Stimulated activated CD8-positive, alpha-beta memory T cell treated with anti-CD3 and anti-CD28 coated beads, Interleukin-7, amount 100 ng/mL, for 48 hours (primary cell): ENCODE measurements at regions not wholly inside any gene's neighbourhood (a gene's known extent, or its start where the extent isn't known, plus 50 kb on each side); places are given as distances from the start of the nearest gene placed in this dataset.
"Not testable (repeated sequence)": the region's sequence is repeated elsewhere in the genome, so short reads cannot be mapped to it uniquely, and the experiment has no call there.

Experiments
- DNase-seq, 2 donors: peaks; one replicate each; pipeline ENCODE4 v3.0.0-alpha.2; 2020; ENCODE audit warnings: low read depth in 1 of 2; ENCODE audit errors: extremely low read depth in 1 of 2

DNA sequence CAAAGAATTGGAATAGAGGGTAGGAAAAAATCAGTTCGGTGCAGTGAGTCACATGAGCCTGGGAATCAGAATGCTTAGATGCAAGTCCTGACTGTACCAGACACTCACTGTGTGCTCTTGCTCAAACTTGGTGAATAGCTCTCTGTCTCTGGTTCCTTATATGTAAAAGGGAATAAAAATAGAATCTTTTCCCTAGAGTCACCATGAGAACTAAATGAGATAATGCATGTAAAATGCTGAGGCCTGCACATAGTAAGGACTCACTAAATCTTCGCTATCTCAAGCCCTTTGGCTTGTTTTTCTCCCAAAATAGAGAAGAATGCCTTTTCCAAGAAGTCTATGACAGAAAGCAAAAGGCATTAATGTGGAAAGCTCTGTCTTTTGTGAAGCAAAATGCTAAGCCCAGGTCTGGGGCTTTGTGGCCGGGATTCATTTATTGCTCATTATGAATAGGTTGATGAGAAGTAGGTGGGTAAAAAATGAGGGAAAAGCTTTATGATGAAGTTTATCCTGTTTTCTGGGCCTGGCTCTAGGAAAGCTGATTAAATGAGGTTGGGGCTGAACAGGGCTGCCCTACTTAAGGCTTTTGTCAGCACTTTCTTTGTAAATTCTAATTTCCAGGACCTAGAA is 483.3 kb downstream of the DMAC1 start:
- DNase-seq: no peak

DNA sequence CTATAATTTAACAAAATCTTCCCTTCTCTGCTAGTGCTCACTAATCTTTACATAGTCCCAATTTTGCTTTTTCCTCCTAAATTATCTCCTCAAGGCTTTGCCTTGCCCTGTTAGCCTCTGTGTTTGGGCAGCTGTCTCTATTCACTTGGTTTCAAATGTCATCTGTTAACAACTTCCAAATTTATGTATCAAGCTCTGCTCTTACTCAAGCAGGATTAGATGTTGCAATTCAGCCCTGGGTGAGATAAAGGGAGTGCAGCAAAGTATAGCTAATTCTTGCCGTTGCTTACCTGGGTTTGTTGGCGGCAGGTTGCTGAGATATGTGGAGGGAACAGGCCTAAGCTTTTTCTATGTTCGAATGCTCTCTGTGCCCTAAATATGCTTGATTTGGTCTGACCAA is 483.8 kb downstream of the DMAC1 start:
- no peak for DNase-seq

DNA sequence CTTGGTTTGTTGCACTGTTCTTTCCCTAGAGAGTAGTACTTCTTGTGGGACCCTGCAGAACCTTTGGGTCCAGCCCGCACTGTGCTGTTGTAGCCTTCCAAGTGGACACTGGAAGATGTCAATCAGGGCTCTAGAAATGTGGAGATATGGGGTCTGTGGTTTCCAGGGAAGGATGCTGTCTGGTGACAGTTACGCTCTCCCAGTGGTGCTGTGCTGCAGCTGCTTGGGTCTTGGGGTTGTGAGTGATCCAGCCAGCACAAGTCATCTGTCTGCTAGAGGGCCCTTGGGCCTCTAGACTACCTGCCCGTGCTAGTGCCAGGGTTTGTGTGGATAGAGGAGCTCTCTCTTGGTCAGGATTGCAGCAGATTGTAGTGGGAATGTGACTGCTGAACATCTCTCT is 484.5 kb downstream of the DMAC1 start:
- no peak for DNase-seq

DNA sequence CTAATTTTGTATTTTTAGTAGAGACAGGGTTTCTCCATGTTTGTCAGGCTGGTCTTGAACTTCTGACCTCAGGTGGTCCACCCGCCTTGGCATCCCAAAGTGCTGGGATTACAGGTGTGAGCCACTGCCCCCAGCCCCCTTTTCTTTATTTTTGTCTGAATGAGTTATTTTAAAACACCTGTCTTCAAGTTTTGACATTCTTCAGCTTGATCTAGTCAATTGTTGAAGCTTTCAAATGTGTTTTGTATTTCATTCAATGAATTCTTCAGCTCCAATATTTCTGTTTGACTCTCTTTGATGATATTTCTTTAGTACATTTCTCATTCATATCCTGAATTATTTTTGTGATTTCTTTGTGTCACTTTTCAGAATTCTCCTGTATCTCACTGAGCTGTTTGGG is 486.2 kb downstream of the DMAC1 start:
- DNase-seq: no peak

DNA sequence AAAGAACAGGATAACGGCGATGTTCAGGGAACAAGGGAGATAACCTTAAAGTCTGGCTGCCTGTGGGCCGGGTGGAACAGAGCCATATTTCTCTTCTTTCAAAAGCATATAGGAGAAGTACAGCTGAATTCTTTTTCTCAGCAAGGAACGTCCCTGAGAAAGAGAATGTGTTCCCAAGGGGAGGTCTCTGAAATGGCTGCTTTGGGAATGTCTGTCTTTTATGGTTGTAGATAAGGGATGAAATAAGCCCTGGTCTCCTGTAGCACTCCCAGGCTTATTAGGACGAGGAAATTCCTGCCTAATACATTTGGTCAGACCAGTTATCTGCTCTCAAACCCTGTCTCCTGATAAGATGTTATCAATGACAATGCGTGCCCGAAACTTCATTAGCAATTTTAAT is 490.5 kb downstream of the DMAC1 start:
- DNase-seq: not testable (repeated sequence)

DNA sequence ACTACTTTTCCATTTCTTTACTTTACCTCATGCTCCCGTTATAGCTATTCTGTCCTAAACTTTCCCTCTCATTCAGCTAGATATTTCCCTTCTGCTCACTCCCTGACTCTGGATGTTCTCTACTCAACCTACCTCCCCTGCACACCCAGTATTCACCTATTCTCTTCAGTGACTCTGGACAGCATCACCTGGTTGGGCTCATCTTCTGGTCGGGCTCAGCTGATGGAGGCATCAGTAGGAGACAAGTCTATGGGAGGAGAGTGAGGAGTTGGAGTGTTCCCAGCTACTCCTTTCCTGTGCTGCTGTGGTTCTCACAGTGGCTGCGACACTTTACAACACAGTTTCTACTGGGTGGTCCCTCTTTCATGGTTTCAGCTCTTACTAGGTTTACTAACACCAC is 493.9 kb downstream of the DMAC1 start:
- DNase-seq: no peak

DNA sequence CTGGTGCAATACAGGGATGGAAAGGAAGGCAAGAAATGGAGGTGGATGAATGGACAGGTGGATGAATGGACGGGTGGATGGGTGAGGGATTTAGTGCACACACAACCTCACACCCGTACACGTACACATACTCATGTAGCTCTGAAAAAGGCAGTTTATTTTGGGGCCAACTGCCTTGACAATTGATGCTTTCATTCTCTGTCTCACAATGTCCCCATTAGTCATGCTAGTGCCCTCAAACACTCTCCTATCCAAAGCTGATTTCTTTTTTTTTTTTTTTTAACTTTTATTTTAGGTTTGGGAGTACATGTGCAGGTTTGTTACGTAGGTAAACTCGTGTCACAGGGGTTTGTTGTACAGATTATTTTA is 495.0 kb downstream of the DMAC1 start:
- no peak for DNase-seq

DNA sequence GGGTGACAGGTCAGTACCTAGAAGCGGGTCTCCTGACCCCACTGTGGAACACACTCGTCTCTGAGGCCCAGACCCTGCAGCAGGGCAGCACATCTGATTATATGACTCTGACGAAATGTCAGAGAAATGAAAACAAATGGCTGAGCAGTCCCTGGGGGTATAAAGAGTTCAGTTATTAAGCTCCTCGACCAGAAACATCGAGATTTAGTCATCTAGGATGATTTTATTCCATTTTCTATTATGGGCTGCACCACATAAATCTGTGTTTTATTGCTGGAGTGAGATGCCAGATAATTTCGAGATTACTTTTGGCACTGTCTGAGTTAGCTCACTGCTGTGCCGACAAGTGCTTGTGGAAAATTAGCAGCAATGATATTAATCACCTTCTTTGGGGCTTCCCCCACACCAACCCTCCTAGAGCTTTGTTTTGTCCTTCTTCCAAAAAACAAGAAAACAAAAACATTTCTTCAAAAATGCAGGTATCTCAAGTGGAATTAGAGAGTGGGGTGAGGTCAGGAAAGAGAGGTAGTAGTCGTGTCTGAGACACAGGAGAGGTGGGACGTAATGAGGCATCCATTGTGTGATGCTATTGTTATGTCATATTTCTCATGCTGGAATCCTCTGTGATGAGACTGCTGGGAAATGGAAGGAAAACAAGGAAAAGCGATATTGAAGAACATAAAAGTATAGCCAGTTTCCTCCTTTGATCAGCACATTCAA is 495.5 kb downstream of the DMAC1 start:
- DNase-seq: no peak

DNA sequence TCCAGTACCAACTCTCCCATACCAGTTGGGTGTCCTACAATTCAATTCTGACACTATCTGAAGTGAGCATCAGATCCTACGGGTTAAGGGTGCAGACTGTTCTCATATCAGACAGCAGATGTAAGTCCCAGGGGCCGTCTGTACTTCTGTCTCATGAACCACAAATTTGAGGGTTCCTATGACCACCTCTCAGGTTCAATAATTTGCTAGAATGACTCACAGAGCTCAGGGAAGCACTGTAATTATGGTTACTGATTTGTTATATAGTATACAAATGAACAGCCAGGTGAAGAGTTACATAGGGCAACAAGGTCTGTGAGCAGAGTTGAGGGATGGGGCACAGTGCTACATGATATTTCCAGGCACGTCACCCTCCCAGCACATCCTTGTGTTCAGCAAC is 499.1 kb downstream of the DMAC1 start:
- no peak for DNase-seq

DNA sequence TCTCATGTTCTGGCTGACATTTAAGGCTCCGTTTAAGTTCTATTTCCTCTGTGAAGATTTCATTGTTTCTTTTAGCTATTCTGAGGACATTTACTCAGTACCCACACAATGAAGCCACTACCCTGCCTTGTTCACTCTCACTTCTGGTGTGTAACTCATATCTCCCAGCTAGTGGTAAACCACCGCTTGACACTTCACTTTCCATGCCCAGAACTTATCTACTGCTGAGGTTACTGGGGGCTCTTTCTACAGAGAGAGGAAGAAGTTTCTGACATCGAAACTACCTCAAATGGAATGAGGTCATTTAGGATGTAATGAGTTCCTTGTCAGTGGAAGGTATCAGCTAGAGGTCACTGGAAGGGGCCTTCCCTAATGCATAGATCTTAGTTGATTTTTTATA is 501.5 kb downstream of the DMAC1 start:
- peak; percentile 31 to 55 for DNase-seq

DNA sequence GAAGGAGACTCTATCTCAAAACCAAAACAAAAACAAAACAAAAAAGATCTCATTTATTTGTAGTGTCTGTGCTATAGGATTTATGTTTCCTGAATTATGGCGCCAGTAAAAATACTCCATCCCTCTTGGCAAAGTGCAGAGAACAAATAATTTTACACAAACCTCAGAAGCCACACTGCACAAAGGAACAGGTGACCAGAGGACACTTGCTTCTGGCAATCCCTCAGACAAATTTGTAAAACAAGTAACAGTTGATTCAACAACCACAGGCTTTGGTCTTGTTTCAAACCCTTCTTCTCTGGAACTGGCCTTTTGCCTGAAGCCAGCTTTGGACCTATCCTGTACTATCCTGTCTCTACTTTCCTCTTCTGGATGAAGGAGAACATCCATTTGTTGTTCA is 502.1 kb downstream of the DMAC1 start:
- DNase-seq: no peak

DNA sequence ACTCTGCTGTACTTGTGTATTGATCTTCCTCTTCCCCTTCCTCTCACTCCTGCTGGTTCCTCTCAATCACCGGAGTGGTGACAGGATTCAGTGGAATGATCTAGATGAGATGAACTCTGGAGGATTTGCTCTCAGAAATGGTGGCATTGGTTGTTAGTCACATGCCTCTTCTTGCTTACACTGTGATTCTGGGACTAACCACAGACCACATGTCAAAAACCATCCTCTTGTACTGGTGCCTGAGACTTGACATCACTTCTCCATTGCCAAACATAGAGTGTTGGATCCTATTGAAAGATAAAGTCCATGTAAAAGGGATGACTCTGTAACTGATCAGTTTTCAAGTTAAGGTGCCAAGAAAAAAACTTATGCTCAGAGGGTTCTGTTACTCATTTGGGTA is 506.5 kb downstream of the DMAC1 start:
- DNase-seq: no peak

DNA sequence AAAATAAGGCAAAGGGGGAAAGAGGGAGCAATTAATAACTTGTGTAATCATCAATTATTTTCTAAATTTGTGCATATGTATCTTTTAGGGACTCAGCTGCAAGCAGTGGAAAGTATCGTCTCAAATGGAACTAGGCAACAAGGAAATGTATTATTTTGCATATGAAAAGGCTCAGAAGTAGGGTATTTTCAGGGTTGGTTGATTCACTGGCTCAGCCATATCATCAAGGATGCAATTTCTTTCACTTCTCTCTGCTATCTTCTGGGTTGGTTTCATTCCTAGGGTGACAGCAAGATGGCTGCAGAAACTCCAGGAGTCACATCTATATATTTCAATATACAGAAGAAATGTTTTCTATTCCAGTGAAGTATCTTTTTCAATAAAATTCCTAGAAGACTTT is 509.8 kb downstream of the DMAC1 start:
- no peak for DNase-seq

DNA sequence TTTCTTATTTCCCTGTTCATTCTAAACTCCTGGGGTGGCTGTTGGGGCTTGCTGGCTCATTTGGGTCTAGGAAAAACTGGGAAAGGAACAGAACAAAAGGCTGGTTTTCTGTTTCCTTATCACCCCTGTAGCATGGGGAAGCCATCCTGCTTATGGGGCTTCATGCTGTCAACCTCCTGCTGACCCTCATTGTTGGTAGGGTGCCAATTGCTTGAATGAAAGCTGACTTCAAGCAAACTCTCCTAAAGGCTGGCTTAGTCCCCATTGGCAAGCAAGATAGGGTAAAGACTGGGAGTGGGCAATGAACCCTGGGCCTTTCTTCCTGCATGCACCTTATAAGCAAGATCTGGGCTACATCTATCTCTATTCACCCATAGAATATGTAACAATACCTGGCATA is 511.6 kb downstream of the DMAC1 start:
- DNase-seq: no peak

DNA sequence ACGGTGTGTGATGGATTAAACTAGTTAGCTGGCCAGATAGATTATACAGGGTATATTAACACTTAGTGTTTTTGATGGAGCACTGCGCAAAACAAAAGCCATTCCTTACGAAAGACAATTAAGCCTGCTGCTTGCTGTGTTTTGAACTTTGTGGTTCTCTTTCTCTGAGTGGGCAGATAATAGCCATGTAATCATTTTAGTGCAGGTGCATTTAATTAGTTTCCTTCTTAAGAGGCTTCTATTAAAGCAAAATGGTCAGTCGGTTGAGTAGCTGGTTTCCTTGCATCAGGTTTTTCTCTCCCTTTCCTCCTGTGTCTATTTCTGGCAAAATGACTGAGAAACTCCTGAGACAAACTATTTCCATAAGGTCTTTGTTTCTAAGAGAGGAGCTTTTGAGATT is 512.5 kb downstream of the DMAC1 start:
- no peak for DNase-seq

DNA sequence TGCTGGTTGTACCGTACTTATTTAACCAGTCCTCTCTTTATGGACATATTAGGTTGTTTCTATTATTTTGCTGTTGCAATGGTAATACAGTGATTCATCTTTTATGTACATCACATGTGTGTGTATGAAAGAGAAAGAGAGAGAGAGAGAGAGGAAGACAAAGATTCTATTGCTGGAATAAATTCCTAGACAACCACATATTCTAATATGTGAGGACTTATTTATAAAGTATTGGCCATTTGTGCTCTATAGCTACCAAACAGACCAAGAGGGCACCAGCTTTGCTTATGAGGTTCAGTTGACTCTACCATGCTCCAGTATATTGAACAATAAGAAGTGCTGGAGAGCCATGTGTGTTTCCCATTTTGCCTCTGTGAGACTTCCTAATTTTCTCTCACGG is 513.5 kb downstream of the DMAC1 start:
- no peak for DNase-seq

DNA sequence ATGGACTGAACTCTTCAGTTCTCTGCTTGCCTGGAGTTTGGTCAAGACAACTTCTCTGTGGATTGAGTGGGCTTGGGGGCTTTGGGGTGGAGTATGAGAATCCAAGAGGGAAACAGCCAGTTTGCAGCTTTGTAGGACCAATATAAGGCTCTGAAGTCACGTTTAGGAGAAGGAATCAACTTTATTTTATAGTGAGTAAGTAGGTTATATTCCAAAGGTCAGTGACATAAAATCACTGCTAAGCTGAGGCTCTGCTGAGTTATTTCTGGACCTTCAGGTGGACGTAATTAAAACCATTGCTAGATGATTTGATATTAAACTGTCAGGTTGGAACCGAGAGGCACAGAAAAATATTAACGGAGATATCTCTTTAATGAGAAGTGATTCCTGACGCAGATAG is 514.4 kb downstream of the DMAC1 start:
- DNase-seq: no peak

DNA sequence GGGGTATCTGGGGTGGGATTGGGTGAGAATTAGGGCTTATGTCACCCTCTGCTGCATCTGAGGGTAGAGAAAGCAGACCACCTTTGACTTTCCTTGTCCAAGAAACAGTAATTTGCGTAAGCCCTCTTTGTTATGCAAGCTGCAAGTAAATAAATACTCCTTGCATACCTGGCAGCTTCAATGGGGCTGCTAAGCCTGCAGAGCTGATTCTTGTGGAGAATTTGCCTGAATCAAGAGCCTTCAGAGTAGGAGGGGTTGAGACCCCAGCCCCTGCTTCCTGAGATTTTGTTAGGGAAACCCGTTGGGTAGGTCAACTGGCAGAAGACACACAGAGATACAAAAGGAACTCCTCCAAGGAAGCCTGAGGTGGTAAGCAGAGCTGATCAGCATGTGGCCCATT is 515.1 kb downstream of the DMAC1 start:
- no peak for DNase-seq

DNA sequence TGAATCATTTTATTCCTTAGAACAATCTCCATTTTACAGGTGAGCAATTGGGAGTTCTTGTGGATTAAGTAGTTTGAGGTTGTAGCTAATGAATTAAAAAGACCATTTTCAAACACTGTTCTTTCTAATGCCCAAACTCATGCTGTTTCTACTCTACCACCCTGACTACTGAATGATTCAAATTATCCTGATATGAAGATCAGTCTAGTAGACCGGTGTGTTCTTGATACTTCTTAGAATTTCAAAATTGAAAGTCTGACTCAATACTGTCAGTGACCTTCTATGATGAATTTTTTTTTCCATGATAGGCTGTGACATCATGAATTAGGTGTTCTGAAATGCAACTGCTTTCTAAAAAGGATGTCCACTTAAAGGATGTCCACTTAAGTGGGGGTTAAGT is 515.5 kb downstream of the DMAC1 start:
- no peak for DNase-seq

DNA sequence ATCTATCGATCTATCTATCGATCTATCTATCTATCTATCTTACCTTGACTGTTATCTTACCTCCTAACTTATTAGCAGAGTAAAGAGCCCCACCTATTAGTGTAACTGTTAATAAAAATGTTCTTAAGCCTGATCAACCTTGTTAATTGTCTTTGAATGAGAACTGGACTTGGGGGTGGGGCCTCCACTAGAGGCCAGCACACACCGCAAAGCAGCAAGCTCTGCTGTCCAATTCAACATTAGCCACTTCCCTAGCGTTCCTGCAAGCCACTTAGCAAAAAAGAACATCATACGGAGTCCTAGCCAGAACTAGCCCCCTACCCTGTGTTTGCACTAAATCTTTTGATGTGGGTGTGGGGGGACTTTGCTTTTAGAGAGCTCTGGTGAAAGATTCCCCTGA is 515.8 kb downstream of the KDM4C start:
- no peak for DNase-seq

DNA sequence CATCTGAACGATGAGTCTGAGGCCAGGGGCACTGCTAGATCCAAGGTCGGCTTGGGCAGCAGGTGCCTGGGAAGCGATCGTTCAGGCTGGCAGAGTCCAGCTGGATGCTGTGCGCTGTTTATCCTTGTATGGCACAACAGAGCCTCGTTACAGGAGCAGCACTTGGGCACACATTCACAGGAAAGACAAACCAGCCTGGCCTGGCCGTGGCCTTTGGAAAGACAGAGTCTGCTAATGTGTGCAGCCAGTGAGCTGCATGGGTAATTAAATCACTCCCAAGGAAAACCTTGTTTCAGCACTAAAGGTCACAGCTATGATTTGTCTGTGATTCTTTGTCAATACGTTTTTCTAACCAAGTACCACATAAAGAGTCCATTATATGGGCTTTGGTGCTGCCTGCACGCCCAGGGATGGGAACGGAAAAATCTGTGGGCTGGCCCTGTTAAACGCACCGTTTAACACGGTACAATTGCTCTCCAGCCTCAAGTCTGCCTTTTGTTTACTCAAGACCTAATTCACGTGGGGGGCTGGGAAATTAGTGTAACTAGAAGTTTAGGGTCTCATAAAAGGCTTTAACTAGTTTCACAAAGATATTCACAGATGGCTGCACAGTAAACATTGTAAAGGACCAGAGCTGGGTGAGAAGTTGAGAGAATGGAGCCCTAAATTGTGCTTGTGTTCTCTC is 509.3 kb downstream of the KDM4C start:
- DNase-seq: no peak

DNA sequence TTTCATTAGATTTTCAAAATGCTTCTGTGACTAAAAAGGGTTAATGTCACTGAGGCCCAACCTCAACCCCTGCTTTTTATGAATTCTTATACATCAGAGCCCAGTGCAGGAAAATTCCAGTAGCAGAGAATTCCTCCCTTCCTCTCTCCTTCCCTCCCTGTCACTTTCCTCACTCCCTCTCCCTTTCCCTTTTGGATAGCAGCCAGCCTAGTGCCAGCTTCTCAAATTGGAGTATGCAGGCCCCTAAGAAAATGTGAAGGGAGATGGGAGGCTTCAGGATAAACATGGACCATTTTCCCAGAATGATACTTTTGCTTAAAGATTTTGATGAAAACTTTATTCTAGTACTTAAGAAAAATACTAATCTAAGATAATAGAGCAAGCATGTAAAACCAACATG is 507.4 kb downstream of the KDM4C start:
- DNase-seq: no peak
